Heart left ventricle (tissue), 16 donors: ENCODE measurements at regions not wholly inside any gene's neighbourhood (a gene's known extent, or its start where the extent isn't known, plus 50 kb on each side); places are given as distances from the start of the nearest gene placed in this dataset.
"Not testable (repeated sequence)": the region's sequence is repeated elsewhere in the genome, so short reads cannot be mapped to it uniquely, and the experiment has no call there.

Source experiments
- ATAC-seq, 4 donors: fragments of 200-7000 bp; cut with Tn5 transposase; one replicate each; pipeline ENCODE4 v1.9.1; 2020 to 2022; ENCODE audit warnings: moderate library complexity in 4 of 4, mild to moderate bottlenecking in 3 of 4, moderate number of reproducible peaks in 1 of 4
- DNase-seq, 5 donors: peaks; one replicate each; pipeline ENCODE4 v3.0.0-alpha.2; 2020
- H3K27ac ChIP-seq, 12 donors: fragments of 200-600 bp; sonication (generic) in 4 of 12; one replicate each; pipeline versions ENCODE4 v1.5.0 to v1.8.0; 2016 to 2022; ENCODE audit warnings: mild to moderate bottlenecking in 2 of 12
- H3K27me3 ChIP-seq, 9 donors: fragments of 200-600 bp; sonication (generic) in 2 of 9; one replicate each; pipeline versions ENCODE4 v1.5.1 to v1.8.0; 2016 to 2022; ENCODE audit warnings: mild to moderate bottlenecking in 3 of 9
- H3K36me3 ChIP-seq, 9 donors: fragments of 200-600 bp; sonication (generic) in 2 of 9; one replicate each; pipeline versions ENCODE4 v1.5.0 to v1.8.0; 2018 to 2022; ENCODE audit warnings: mild to moderate bottlenecking in 2 of 9
- H3K4me1 ChIP-seq, 12 donors: fragments of 200-600 bp; sonication (generic) in 4 of 12; one replicate each; pipeline versions ENCODE4 v1.5.0 to v1.8.0; 2016 to 2022; ENCODE audit warnings: mild to moderate bottlenecking in 3 of 12
- H3K4me3 ChIP-seq, 12 donors: fragments of 200-600 bp; sonication (generic) in 4 of 12; one replicate each; pipeline versions ENCODE4 v1.5.0 to v1.8.0; 2017 to 2022; ENCODE audit warnings: mild to moderate bottlenecking in 9 of 12, moderate library complexity in 4 of 12
- H3K9me3 ChIP-seq, 12 donors: fragments of 200-600 bp; sonication (generic) in 4 of 12; one replicate each; pipeline versions ENCODE4 v1.5.0 to v1.8.0; 2016 to 2022; ENCODE audit warnings: mild to moderate bottlenecking in 1 of 12
- CTCF ChIP-seq, 12 donors: fragments of 200-600 bp; sonication (generic) in 4 of 12; IDR thresholded peaks; one replicate each; pipeline versions ENCODE4 v1.5.0 to v1.8.0; 2018 to 2022; ENCODE audit warnings: antibody characterized with exemption in 12 of 12, mild to moderate bottlenecking in 5 of 12
- POLR2A ChIP-seq, 2 donors: fragments of 450-650 bp; IDR thresholded peaks; one replicate each; pipeline ENCODE4 v1.6.1; 2017; ENCODE audit warnings: antibody characterized with exemption in 2 of 2, mild to moderate bottlenecking in 2 of 2, moderate library complexity in 2 of 2
- WGBS, 4 donors: extraction: QIAGEN DNeasy Blood & Tissue Kit in 2 of 4; methylation state at CpG; one replicate each; pipeline versions ENCODE4 v1.1.5 to v1.1.7; 2013 to 2018; 5-methylcytosine and 5-hydroxymethylcytosine counted together
- intact Hi-C, 10 donors: fragments of 100-400 bp; cut with DNase I; formaldehyde crosslinking; loops; one replicate each; pipeline versions ENCODE4 v1.11.1 to v1.14.2; 2022
- donor health status: ischemic (EF 13 %, LVEDD 7.1; RV severe dilation, severe dysfunction).
- donor health status: healthy with polysubstance abuse.
- donor health status: DM: no; HTN: yes; CAD: no.
- donor health status: DM: no; HTN: no; CAD: no.
- donor health status: ischemic (EF 25% LVEDD 6.9; RV normal size, moderate dysfunction).
- donor health status: ischemic (EF 25% LVEDD 5.7; RV mildly dilated, moderate dysfunction).
- donor health status: healthy.
- donor health status: DM: yes; HTN: yes; CAD: no.
- donor health status: ischemic (EF 35%, LVEDD 5.7; RV mildly dilated, moderate dysfunction).
- donor health status: nonischemic (EF 11% LVEDD 7.7; RV severe dilation, severe dysfunction).
- donor health status: DM: yes; HTN: yes; CAD: no.
- donor health status: PGD.
- donor health status: ischemic (EF 29% LVEDD 5.4; RV normal size, mild dysfunction).
- donor health status: nonischemic (EF 23%, LVEDD 6.1; RV moderate dilation, normal function).

- no peak overlapping the region for H3K27ac ChIP-seq
- H3K4me1 ChIP-seq, result peaks cover 0 to 4% (median 0%) of the 10 kb centered on the region in 12 donors
- H3K4me3 ChIP-seq, result no peak overlapping the region
- TF ChIP-seq POLR2A (IDR thresholded peaks at IDR 0.05), result no peak
- TF ChIP-seq CTCF (IDR thresholded peaks at IDR 0.05), result no peak
- ATAC-seq (no peak), DNase-seq (no peak)
- H3K9me3 ChIP-seq, result peaks cover 0 to 4% (median 0%) of the 10 kb centered on the region in 12 donors
- no peaks in the 10 kb centered on the region for H3K36me3 ChIP-seq
- intact Hi-C loops, result no loop called here
- H3K27me3 ChIP-seq, result peaks cover 0 to 3% (median 0%) of the 10 kb centered on the region in 9 donors
- 56 to 70% (median 65%) methylated on average over 3 of the region's 3 CpGs for WGBS, 4 donors
Observed at GRCh38 chr13:110980921-110981320, 66.1 kb upstream of the ANKRD10 start.

GRCh38 chr13:110979149-110979548 is 64.3 kb upstream of the ANKRD10 start:
- H3K27ac ChIP-seq, DNase-seq, H3K4me1 ChIP-seq, H3K27me3 ChIP-seq, H3K9me3 ChIP-seq, intact Hi-C loops, H3K36me3 ChIP-seq, ATAC-seq, H3K4me3 ChIP-seq: not testable (repeated sequence)
- WGBS, 4 donors, result 87 to 93% (median 90%) methylated on average over 5 of the region's 5 CpGs

DNA sequence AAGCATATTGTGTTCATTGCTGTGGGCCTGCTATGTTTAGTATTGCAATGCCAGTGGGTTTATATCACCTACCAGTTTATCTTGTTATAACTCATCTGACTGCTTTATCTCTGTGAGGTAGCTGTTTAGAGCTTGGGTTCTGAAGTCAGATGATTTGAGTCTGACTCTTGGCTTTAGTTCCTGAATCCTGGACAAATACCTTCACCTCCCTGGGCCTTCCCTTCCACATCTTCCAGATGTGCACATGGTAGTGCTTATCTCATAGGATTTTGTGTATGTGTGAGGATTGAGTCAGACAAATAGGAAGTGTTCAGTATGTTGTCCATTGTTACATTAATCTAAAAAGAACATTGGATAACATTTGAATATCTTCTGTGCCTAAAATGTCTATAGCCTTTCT is 63.5 kb upstream of the ANKRD10 start:
- H3K4me3 ChIP-seq, result no peak overlapping the region
- no peaks in the 10 kb centered on the region for H3K27me3 ChIP-seq
- TF ChIP-seq CTCF (IDR thresholded peaks at IDR 0.05) (no peak), POLR2A (IDR thresholded peaks at IDR 0.05) (no peak)
- no peak overlapping the region for H3K27ac ChIP-seq
- H3K36me3 ChIP-seq, result no peaks in the 10 kb centered on the region
- H3K4me1 ChIP-seq, result no peaks in the 10 kb centered on the region
- peaks cover 0 to 7% (median 0%) of the 10 kb centered on the region in 12 donors for H3K9me3 ChIP-seq
- DNase-seq, result no peak
- intact Hi-C loops, result no loop called here
- ATAC-seq, result no peak

DNA sequence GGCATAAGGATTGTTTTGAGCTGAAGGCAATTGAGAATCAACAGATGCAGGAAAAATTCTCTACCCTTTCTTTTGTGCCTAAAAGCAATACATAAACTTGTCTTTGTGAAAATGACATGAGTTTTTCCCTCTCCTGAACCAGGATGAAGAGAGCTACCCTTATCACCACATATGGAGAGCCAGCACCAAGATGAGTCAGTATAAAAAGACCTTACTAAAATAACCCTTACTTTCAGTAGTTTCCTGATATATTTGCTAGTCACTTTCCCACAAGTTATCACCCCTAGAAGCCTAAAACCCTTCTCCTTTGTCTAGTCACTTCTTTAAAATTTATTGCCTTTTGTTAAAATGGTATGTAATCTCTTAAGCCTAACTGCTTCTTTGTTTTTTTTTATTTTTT is 61.9 kb upstream of the ANKRD10 start:
- no peaks in the 10 kb centered on the region for H3K27me3 ChIP-seq
- no peak overlapping the region for H3K4me3 ChIP-seq
- ATAC-seq (no peak), DNase-seq (no peak)
- no peaks in the 10 kb centered on the region for H3K36me3 ChIP-seq
- H3K4me1 ChIP-seq, result no peaks in the 10 kb centered on the region
- no peak overlapping the region for H3K27ac ChIP-seq
- peaks cover 0 to 19% (median 2%) of the 10 kb centered on the region in 12 donors for H3K9me3 ChIP-seq
- intact Hi-C loops, result no loop called here
- TF ChIP-seq CTCF (IDR thresholded peaks at IDR 0.05), result no peak
- no peak for TF ChIP-seq POLR2A (IDR thresholded peaks at IDR 0.05)

- Histone ChIP-seq H3K27ac (no peak overlapping the region), H3K4me3 (no peak overlapping the region), H3K27me3 (no peaks in the 10 kb centered on the region), H3K36me3 (no peaks in the 10 kb centered on the region), H3K4me1 (no peaks in the 10 kb centered on the region), H3K9me3 (peaks cover 0 to 19% (median 2%) of the 10 kb centered on the region in 12 donors)
- ATAC-seq (no peak), DNase-seq (no peak)
- WGBS, 4 donors, result 29 to 73% (median 57%) methylated on average over 1 of the region's 1 CpG
- TF ChIP-seq POLR2A (IDR thresholded peaks at IDR 0.05) (no peak), CTCF (IDR thresholded peaks at IDR 0.05) (no peak)
- intact Hi-C loops, result no loop called here
Observed at GRCh38 chr13:110973007-110973700, 58.3 kb upstream of the ANKRD10 start.
